ENCODE measurements at regions not wholly inside any gene's neighbourhood (a gene's known extent, or its start where the extent isn't known, plus 50 kb on each side); places are given as distances from the start of the nearest gene placed in this dataset.

DNA sequence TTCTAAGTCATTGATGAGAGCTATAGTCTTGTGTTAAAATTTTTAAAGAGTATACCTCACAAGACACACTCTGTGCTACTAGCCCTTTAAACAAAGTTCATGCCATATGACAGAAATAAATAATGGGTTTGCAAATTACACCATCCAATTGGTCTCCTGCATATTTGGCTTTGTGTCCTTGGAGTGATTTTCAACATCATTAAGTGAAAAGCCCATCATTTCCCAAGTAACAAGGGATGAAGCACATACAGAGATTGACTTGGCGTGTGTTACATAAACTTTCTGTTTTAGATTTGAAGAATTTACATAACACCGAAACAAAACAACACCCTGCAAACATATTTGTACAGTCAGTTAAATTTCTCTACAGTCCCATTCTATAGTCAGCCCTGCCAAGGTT lies 216.9 kb upstream of the NEIL3 start:
- Histone ChIP-seq H3K36me3 (ENCODE audit: control insufficient read depth, low read length) (no peaks in the 10 kb centered on the region), H3K79me2 (ENCODE audit: control insufficient read depth, low read length) (no peaks in the 10 kb centered on the region), H3K9me3 (ENCODE audit: control insufficient read depth, insufficient read depth, low read length) (no peaks in the 10 kb centered on the region), H3K27ac (ENCODE audit: low read depth, low read length) (no peak overlapping the region), H3F3A (ENCODE audit: control insufficient read depth, insufficient read depth) (no peaks in the 10 kb centered on the region), H3K4me3 (ENCODE audit: low read length) (no peak overlapping the region), H3K27me3 (ENCODE audit: control insufficient read depth, low read length) (no peaks in the 10 kb centered on the region), H4K20me1 (ENCODE audit: control insufficient read depth, insufficient read depth, low read depth, low read length) (no peaks in the 10 kb centered on the region), H3K9me2 (replicated peaks; ENCODE audit: control insufficient read depth, low read length) (no peaks in the 10 kb centered on the region), H3K4me1 (ENCODE audit: control insufficient read depth, low read length) (no peaks in the 10 kb centered on the region), H3K4me2 (ENCODE audit: low read length) (no peak overlapping the region)
- TF ChIP-seq, protein P1, sequence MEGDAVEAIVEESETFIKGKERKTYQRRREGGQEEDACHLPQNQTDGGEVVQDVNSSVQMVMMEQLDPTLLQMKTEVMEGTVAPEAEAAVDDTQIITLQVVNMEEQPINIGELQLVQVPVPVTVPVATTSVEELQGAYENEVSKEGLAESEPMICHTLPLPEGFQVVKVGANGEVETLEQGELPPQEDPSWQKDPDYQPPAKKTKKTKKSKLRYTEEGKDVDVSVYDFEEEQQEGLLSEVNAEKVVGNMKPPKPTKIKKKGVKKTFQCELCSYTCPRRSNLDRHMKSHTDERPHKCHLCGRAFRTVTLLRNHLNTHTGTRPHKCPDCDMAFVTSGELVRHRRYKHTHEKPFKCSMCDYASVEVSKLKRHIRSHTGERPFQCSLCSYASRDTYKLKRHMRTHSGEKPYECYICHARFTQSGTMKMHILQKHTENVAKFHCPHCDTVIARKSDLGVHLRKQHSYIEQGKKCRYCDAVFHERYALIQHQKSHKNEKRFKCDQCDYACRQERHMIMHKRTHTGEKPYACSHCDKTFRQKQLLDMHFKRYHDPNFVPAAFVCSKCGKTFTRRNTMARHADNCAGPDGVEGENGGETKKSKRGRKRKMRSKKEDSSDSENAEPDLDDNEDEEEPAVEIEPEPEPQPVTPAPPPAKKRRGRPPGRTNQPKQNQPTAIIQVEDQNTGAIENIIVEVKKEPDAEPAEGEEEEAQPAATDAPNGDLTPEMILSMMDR (IDR thresholded peaks at IDR 0.05; ENCODE audit: low read depth, low read length, poor library complexity, severe bottlenecking) = no peak
- TF ChIP-seq EZH2phosphoT487 (IDR thresholded peaks at IDR 0.05; ENCODE audit: borderline replicate concordance, low read length) = no peak

DNA sequence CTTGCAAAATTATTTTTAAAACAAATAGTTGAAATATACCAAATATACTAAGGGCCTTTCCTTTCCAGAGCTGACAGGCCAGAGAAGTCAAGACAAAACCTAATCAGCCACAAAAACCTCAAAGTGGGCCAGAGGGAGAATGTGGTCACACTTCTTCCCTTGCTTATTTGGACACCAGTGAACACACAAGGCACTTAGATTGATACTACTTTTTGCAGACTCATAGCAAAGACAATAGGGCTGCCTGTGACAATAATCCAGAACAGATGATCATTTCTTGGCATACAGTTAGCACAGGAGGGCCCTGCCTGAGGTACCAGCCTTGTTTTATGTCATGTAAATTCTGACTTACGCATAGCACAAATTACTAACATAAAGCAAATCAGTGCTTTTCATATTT lies 215.7 kb upstream of the NEIL3 start:
- TF ChIP-seq, protein P1 (IDR thresholded peaks at IDR 0.05; ENCODE audit: low read depth, low read length, poor library complexity, severe bottlenecking) = no peak
- TF ChIP-seq EZH2phosphoT487 (IDR thresholded peaks at IDR 0.05; ENCODE audit: borderline replicate concordance, low read length) = no peak
- H3K9me3 ChIP-seq (ENCODE audit: control insufficient read depth, insufficient read depth, low read length) = no peaks in the 10 kb centered on the region
- no peaks in the 10 kb centered on the region for H3K4me1 ChIP-seq (ENCODE audit: control insufficient read depth, low read length)
- no peaks in the 10 kb centered on the region for H3K79me2 ChIP-seq (ENCODE audit: control insufficient read depth, low read length)
- H3F3A ChIP-seq (ENCODE audit: control insufficient read depth, insufficient read depth) = no peaks in the 10 kb centered on the region
- H3K27me3 ChIP-seq (ENCODE audit: control insufficient read depth, low read length) = no peaks in the 10 kb centered on the region
- H3K36me3 ChIP-seq (ENCODE audit: control insufficient read depth, low read length) = no peaks in the 10 kb centered on the region
- H3K4me3 ChIP-seq (ENCODE audit: low read length) = no peak overlapping the region
- H3K9me2 ChIP-seq (replicated peaks; ENCODE audit: control insufficient read depth, low read length) = no peaks in the 10 kb centered on the region
- H3K4me2 ChIP-seq (ENCODE audit: low read length) = no peak overlapping the region
- no peaks in the 10 kb centered on the region for H4K20me1 ChIP-seq (ENCODE audit: control insufficient read depth, insufficient read depth, low read depth, low read length)
- no peak overlapping the region for H3K27ac ChIP-seq (ENCODE audit: low read depth, low read length)

DNA sequence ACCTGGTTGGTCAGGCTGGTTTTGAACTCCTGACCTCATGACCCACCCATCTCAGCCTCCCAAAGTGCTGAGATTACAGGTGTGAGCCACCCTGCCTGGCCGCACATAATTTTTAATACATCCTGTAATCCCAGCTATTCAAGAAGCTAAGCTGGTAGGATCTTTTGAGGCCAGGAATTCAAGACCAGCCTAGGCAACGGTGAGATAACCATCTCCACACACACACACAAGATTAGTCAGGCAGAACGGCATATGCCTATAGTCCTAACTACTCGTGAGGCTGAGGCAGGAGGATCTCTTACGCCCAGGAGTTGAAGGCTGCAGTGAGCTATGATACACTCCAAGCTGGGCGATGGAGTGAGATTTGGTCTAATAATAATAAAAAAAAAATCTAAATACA lies 212.4 kb upstream of the NEIL3 start:
- H3K9me2 ChIP-seq (replicated peaks; ENCODE audit: control insufficient read depth, low read length) = no peaks in the 10 kb centered on the region
- H3K36me3 ChIP-seq (ENCODE audit: control insufficient read depth, low read length) = no peaks in the 10 kb centered on the region
- H3K9me3 ChIP-seq (ENCODE audit: control insufficient read depth, insufficient read depth, low read length) = no peaks in the 10 kb centered on the region
- H3F3A ChIP-seq (ENCODE audit: control insufficient read depth, insufficient read depth) = no peaks in the 10 kb centered on the region
- H3K27me3 ChIP-seq (ENCODE audit: control insufficient read depth, low read length) = no peaks in the 10 kb centered on the region
- no peak for TF ChIP-seq EZH2phosphoT487 (IDR thresholded peaks at IDR 0.05; ENCODE audit: borderline replicate concordance, low read length)
- TF ChIP-seq, protein P1 (IDR thresholded peaks at IDR 0.05; ENCODE audit: low read depth, low read length, poor library complexity, severe bottlenecking) = no peak
- no peaks in the 10 kb centered on the region for H3K79me2 ChIP-seq (ENCODE audit: control insufficient read depth, low read length)
- no peaks in the 10 kb centered on the region for H4K20me1 ChIP-seq (ENCODE audit: control insufficient read depth, insufficient read depth, low read depth, low read length)
- H3K4me3 ChIP-seq (ENCODE audit: low read length) = no peak overlapping the region
- H3K4me1 ChIP-seq (ENCODE audit: control insufficient read depth, low read length) = no peaks in the 10 kb centered on the region
- H3K4me2 ChIP-seq (ENCODE audit: low read length) = no peak overlapping the region
- no peak overlapping the region for H3K27ac ChIP-seq (ENCODE audit: low read depth, low read length)

DNA sequence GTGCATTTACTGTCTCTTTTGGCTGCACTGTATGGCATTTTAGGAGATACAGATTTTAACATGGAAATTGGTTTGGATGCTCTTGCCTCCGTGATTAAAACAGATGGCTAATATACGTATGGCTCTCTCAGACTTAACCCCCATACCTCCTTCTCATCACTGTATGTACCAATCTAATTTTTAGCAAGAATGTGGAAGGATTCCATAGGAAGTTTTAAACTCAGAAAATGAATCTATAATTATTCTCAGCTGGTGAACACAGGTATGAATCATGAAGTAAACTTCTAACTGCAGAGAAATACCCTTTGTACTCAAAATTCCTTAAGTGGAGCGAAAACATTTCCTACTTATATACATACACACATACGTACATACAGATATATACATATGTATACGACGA lies 210.5 kb upstream of the NEIL3 start:
- H3K79me2 ChIP-seq (ENCODE audit: control insufficient read depth, low read length) = no peaks in the 10 kb centered on the region
- H3K27ac ChIP-seq (ENCODE audit: low read depth, low read length) = no peak overlapping the region
- no peaks in the 10 kb centered on the region for H3K4me1 ChIP-seq (ENCODE audit: control insufficient read depth, low read length)
- H3K9me3 ChIP-seq (ENCODE audit: control insufficient read depth, insufficient read depth, low read length) = no peaks in the 10 kb centered on the region
- no peak overlapping the region for H3K4me3 ChIP-seq (ENCODE audit: low read length)
- no peaks in the 10 kb centered on the region for H3K27me3 ChIP-seq (ENCODE audit: control insufficient read depth, low read length)
- TF ChIP-seq, protein P1 (IDR thresholded peaks at IDR 0.05; ENCODE audit: low read depth, low read length, poor library complexity, severe bottlenecking) = no peak
- no peak for TF ChIP-seq EZH2phosphoT487 (IDR thresholded peaks at IDR 0.05; ENCODE audit: borderline replicate concordance, low read length)
- H4K20me1 ChIP-seq (ENCODE audit: control insufficient read depth, insufficient read depth, low read depth, low read length) = no peaks in the 10 kb centered on the region
- no peaks in the 10 kb centered on the region for H3K36me3 ChIP-seq (ENCODE audit: control insufficient read depth, low read length)
- no peak overlapping the region for H3K4me2 ChIP-seq (ENCODE audit: low read length)
- H3F3A ChIP-seq (ENCODE audit: control insufficient read depth, insufficient read depth) = no peaks in the 10 kb centered on the region
- H3K9me2 ChIP-seq (replicated peaks; ENCODE audit: control insufficient read depth, low read length) = no peaks in the 10 kb centered on the region
